Ascending aorta (tissue), 2 donors: ENCODE measurements at regions not wholly inside any gene's neighbourhood (a gene's known extent, or its start where the extent isn't known, plus 50 kb on each side); places are given as distances from the start of the nearest gene placed in this dataset.

Experiments used
- DNase-seq, 2 donors: peaks; one replicate each; pipeline ENCODE4 v3.0.0-alpha.2; 2019; ENCODE audit warnings: low spot score in 2 of 2
- H3K27ac ChIP-seq, 2 donors: fragments of 200-600 bp; sonication (generic); one replicate each; pipeline ENCODE4 v1.5.1; 2016 to 2017; ENCODE audit warnings: mild to moderate bottlenecking in 1 of 2
- H3K27me3 ChIP-seq: fragments of 200-600 bp; sonication (generic); one replicate; pipeline ENCODE4 v1.5.1; 2017
- H3K36me3 ChIP-seq, 2 donors: fragments of 200-600 bp; sonication (generic); one replicate each; pipeline ENCODE4 v1.5.1; 2016
- H3K4me1 ChIP-seq, 2 donors: fragments of 200-600 bp; sonication (generic); one replicate each; pipeline ENCODE4 v1.5.1; 2016 to 2017; ENCODE audit warnings: mild to moderate bottlenecking in 1 of 2
- H3K4me3 ChIP-seq, 2 donors: fragments of 200-600 bp; sonication (generic); one replicate each; pipeline ENCODE4 v1.5.1; 2016 to 2017; ENCODE audit warnings: mild to moderate bottlenecking in 1 of 2
- H3K9me3 ChIP-seq, 2 donors: fragments of 200-600 bp; sonication (generic); one replicate each; pipeline ENCODE4 v1.5.1; 2016
- CTCF ChIP-seq, 3 experiments: fragments of 200-600 bp in 2 of 3; fragments of 450-650 bp in 1 of 3; sonication (generic) in 2 of 3; IDR thresholded peaks; one replicate each; pipeline ENCODE4 v1.5.1; 2016 to 2019; ENCODE audit warnings: antibody characterized with exemption in 3 of 3, mild to moderate bottlenecking in 1 of 3, moderate library complexity in 1 of 3
- intact Hi-C: fragments of 100-400 bp; cut with DNase I; formaldehyde crosslinking; loops from one replicate; pipeline ENCODE4 v1.15.1; 2023

GRCh38 chr22:49193901-49194465, 633.7 kb downstream of the BRD1 start:
- no peak overlapping the region for H3K4me3 ChIP-seq
- H3K27ac ChIP-seq, result no peak overlapping the region
- H3K4me1 ChIP-seq, result no peaks in the 10 kb centered on the region
- H3K27me3 ChIP-seq, result no peaks in the 10 kb centered on the region
- no peaks in the 10 kb centered on the region for H3K36me3 ChIP-seq
- intact Hi-C loops, result no loop called here
- no peak for TF ChIP-seq CTCF (IDR thresholded peaks at IDR 0.05)
- no peak for DNase-seq
- no peaks in the 10 kb centered on the region for H3K9me3 ChIP-seq

GRCh38 chr22:49193348-49193747, 634.3 kb downstream of the BRD1 start:
- Histone ChIP-seq H3K36me3 (no peaks in the 10 kb centered on the region), H3K9me3 (no peaks in the 10 kb centered on the region), H3K27ac (no peak overlapping the region), H3K27me3 (no peaks in the 10 kb centered on the region), H3K4me3 (no peak overlapping the region), H3K4me1 (no peaks in the 10 kb centered on the region)
- no peak for TF ChIP-seq CTCF (IDR thresholded peaks at IDR 0.05)
- intact Hi-C loops, result no loop called here
- no peak for DNase-seq

DNA sequence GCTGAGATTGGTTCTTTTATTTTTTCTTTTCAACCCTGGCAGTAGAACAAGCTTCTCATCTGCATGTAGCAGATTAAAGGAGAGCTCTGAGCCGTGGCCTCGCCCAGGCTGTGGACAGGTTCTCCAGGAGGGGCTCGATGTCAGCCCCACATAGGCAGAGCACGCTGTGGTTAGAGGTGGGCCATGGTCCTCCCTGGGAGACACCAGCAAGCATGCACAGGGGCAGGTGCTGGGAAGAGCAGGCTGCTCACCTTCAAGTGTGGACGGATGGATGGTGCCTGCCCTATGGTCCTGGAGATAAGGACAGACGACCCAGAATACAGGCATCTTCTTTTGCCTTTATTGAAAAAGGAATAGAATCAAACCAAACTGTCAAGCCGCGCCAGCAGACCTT, 634.8 kb downstream of the BRD1 start:
- H3K27ac ChIP-seq, result no peak overlapping the region
- no peaks in the 10 kb centered on the region for H3K4me1 ChIP-seq
- H3K27me3 ChIP-seq, result no peaks in the 10 kb centered on the region
- no peak for DNase-seq
- TF ChIP-seq CTCF (IDR thresholded peaks at IDR 0.05), result no peak
- H3K36me3 ChIP-seq, result no peaks in the 10 kb centered on the region
- H3K9me3 ChIP-seq, result no peaks in the 10 kb centered on the region
- intact Hi-C loops, result no loop called here
- H3K4me3 ChIP-seq, result no peak overlapping the region

DNA sequence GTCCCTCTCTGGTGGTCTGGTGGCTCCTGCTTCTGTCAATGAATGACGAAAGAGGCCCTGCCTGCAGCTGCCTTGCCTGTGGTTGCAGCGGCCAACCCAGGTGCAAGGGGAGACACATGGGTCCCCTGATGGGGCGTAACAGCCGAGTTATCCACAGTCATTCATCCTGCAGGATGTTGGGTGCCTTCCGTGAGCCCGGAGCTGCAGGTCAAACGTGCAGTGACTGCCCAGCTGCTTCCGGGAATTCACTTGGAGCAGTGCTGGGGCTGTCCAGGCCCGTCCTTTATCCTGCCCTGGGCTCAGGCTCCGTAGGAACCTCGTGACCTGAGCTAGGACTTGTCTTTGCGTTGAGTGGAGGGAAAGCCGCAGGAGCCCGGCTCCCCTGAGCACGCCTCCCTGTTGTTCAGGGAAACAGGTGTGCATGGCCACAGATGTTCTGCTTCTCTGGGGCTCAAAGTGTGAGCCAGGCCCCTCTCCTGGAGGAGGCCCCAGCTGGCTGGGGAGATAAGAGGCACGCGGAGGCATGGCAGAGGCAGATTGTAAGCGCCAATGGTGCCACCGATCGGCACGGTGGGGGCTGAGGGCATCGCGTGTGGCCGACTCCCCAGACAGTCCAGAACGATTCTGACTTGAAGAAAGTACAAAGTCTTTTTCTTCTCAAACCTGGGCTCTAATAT, 635.4 kb downstream of the BRD1 start:
- DNase-seq, result no peak
- Histone ChIP-seq H3K27me3 (no peaks in the 10 kb centered on the region), H3K9me3 (no peaks in the 10 kb centered on the region), H3K4me1 (no peaks in the 10 kb centered on the region), H3K27ac (no peak overlapping the region), H3K4me3 (no peak overlapping the region), H3K36me3 (no peaks in the 10 kb centered on the region)
- intact Hi-C loops, result no loop called here
- TF ChIP-seq CTCF (IDR thresholded peaks at IDR 0.05), result no peak

DNA sequence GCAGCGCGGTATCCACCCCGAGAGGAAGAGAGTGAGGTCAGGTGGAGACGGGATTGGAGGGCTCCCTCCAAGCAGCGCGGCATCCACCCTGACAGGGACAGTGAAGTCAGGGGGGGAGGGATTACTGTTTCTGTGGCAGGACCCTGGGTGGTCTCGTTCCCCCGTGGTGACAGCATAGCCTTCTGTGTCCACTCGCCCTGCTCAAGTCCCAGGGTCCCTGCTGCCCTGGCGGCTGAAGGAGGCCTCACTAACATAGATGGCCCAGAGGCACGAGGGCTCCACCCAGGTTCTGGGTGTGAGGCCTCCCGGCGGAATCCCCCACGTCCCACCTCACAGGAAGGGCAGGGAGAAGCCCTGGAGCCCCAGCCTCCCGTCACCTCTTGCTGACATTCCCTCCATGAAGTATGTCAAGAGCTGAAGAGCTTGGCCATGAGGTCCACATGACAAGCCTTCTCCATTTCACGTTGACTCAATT, 636.1 kb downstream of the BRD1 start:
- DNase-seq, result no peak
- Histone ChIP-seq H3K36me3 (no peaks in the 10 kb centered on the region), H3K9me3 (no peaks in the 10 kb centered on the region), H3K4me1 (no peaks in the 10 kb centered on the region), H3K4me3 (no peak overlapping the region), H3K27me3 (no peaks in the 10 kb centered on the region), H3K27ac (no peak overlapping the region)
- no peak for TF ChIP-seq CTCF (IDR thresholded peaks at IDR 0.05)
- intact Hi-C loops, result no loop called here
